GM12878 (cell line): ENCODE measurements at regions not wholly inside any gene's neighbourhood (a gene's known extent, or its start where the extent isn't known, plus 50 kb on each side); places are given as distances from the start of the nearest gene placed in this dataset.

Source experiments
- ATAC-seq: fragments of 200-7000 bp; cut with Tn5 transposase; 3 replicates; pipeline ENCODE4 v1.9.1; 2020; ENCODE audit warnings: mild to moderate bottlenecking, moderate library complexity
- BruUV-seq: library from RNA; stranded (reverse); fragments of 400-500 nt; replicated peaks from 2 replicates; lab custom pipeline; 2021; lab: Mats Ljungman, UMichigan
- CTCF ChIA-PET: fragments of 300-600 bp; sonication (Branson Sonifier 250); formaldehyde crosslinking; extraction: SDS; loops from one replicate; lab custom pipeline; 2021; ENCODE audit warnings: inconsistent platforms; lab: Yijun Ruan, JAX
- POLR2A ChIA-PET: fragments of 350-600 bp; formaldehyde crosslinking; extraction: SDS; loops from one replicate; lab custom pipeline; 2021; ENCODE audit warnings: inconsistent platforms; lab: Charles Lee
- RAD21 ChIA-PET: fragments of 300-600 bp; sonication (Branson Sonifier 250); formaldehyde crosslinking; loops from one replicate; lab custom pipeline; 2023; ENCODE audit warnings: antibody characterized with exemption; ENCODE audit not compliant: unreplicated experiment; lab: Charles Lee
- SMC1A ChIA-PET: fragments of 300-600 bp; sonication (Branson Sonifier 250); formaldehyde crosslinking; loops from one replicate; lab custom pipeline; 2023; ENCODE audit not compliant: unreplicated experiment, uncharacterized antibody; lab: Charles Lee
- DNase-seq: peaks from one replicate; pipeline ENCODE4 v3.0.0-alpha.2; 2011; ENCODE audit warnings: low read depth, low spot score
- FAIRE-seq: peaks from 3 replicates; lab custom pipeline; 2011; peaks lifted over from hg19 to GRCh38; lab: Jason Lieb, UNC
- H2AFZ ChIP-seq: 2 replicates; pipeline ENCODE4 v1.6.0; 2011; ENCODE audit warnings: low read depth, low read length, control low read depth; ENCODE audit not compliant: control insufficient read depth
- H3K27ac ChIP-seq: 2 replicates; pipeline ENCODE4 v1.5.1; 2011; ENCODE audit warnings: control low read depth; ENCODE audit not compliant: control insufficient read depth, insufficient read depth
- H3K27me3 ChIP-seq, 2 experiments: replicated peaks in 1 of 2; 2 replicates each; pipeline versions ENCODE4 v1.6.0 to v1.6.1; 2011; ENCODE audit warnings: low read length in 1 of 2; ENCODE audit not compliant: control insufficient read depth in 2 of 2, insufficient read depth in 2 of 2
- H3K36me3 ChIP-seq, 2 experiments: 2 replicates each; pipeline ENCODE4 v1.5.1; 2011; ENCODE audit warnings: low read length in 1 of 2; ENCODE audit not compliant: control insufficient read depth in 2 of 2, insufficient read depth in 2 of 2
- H3K4me1 ChIP-seq: 2 replicates; pipeline ENCODE4 v1.6.1; 2011; ENCODE audit warnings: mild to moderate bottlenecking, low read length, moderate library complexity, mixed read lengths; ENCODE audit not compliant: control insufficient read depth, insufficient read depth
- H3K4me2 ChIP-seq: 2 replicates; pipeline ENCODE4 v1.6.0; 2011; ENCODE audit warnings: control low read depth; ENCODE audit not compliant: control insufficient read depth, insufficient read depth
- H3K4me3 ChIP-seq: fragments of 200-600 bp; sonication (generic); 2 replicates; pipeline ENCODE4 v1.5.1; 2016
- H3K79me2 ChIP-seq: 2 replicates; pipeline ENCODE4 v1.6.0; 2011; ENCODE audit warnings: low read length; ENCODE audit not compliant: control insufficient read depth, insufficient read depth
- H3K9ac ChIP-seq: 2 replicates; pipeline ENCODE4 v1.8.0; 2011; ENCODE audit warnings: low read length, control low read depth, mixed read lengths; ENCODE audit not compliant: control insufficient read depth, insufficient read depth
- H3K9me3 ChIP-seq: replicated peaks from 3 replicates; pipeline ENCODE4 v1.5.1; 2011; ENCODE audit warnings: mild to moderate bottlenecking, low read length; ENCODE audit not compliant: control insufficient read depth, insufficient read depth
- H4K20me1 ChIP-seq: 2 replicates; pipeline ENCODE4 v1.6.0; 2011; ENCODE audit not compliant: control insufficient read depth, insufficient read depth
- CEBPZ ChIP-seq: fragments of 150-350 bp; IDR thresholded peaks from 2 replicates; pipeline ENCODE4 v1.6.1; 2016; ENCODE audit warnings: low read depth, low read length
- CREB1 ChIP-seq: IDR thresholded peaks from 2 replicates; pipeline ENCODE4 v1.6.1; 2012; ENCODE audit warnings: low read depth, mild to moderate bottlenecking, inconsistent platforms
- EZH2 ChIP-seq: IDR thresholded peaks from 2 replicates; pipeline ENCODE4 v1.6.1; 2012; ENCODE audit warnings: low read depth, mild to moderate bottlenecking, control low read depth, inconsistent platforms, low read length, borderline replicate concordance; ENCODE audit not compliant: control insufficient read depth
- MEF2B ChIP-seq: fragments of 450-650 bp; IDR thresholded peaks from 2 replicates; pipeline ENCODE4 v1.6.1; 2018; ENCODE audit warnings: mild to moderate bottlenecking, moderate library complexity; ENCODE audit not compliant: partially characterized antibody, poor library complexity, severe bottlenecking
- MTA2 ChIP-seq: fragments of 450-650 bp; IDR thresholded peaks from 2 replicates; pipeline ENCODE4 v1.6.1; 2016; ENCODE audit warnings: low read depth, mild to moderate bottlenecking, moderate library complexity
- PAX8 ChIP-seq: fragments of 450-650 bp; IDR thresholded peaks from 2 replicates; pipeline ENCODE4 v1.6.1; 2017; ENCODE audit warnings: mild to moderate bottlenecking, moderate library complexity
- SMAD5 ChIP-seq: IDR thresholded peaks from 2 replicates; pipeline ENCODE4 v1.6.1; 2016; ENCODE audit warnings: antibody characterized with exemption, low read depth
- SP1 ChIP-seq: IDR thresholded peaks from one replicate; pipeline ENCODE4 v1.6.1; 2011; ENCODE audit warnings: low read depth, low read length
- SRF ChIP-seq, 2 experiments: IDR thresholded peaks; 2 replicates each; pipeline ENCODE4 v1.6.1; 2011; ENCODE audit warnings: low read depth in 2 of 2, low read length in 2 of 2, mild to moderate bottlenecking in 1 of 2, moderate library complexity in 1 of 2
- TBL1XR1 ChIP-seq: IDR thresholded peaks from 2 replicates; pipeline ENCODE4 v1.6.1; 2012; ENCODE audit warnings: low read depth, low read length, improper control_type of control experiment
- TCF3 ChIP-seq: IDR thresholded peaks from 2 replicates; pipeline ENCODE4 v1.6.1; 2012; ENCODE audit warnings: low read depth, mild to moderate bottlenecking, low read length, borderline replicate concordance; ENCODE audit not compliant: insufficient read depth
- WGBS: methylation state at CpG from one replicate; pipeline ENCODE4 v1.1.6; 2016; ENCODE audit warnings: low lambda C conversion rate; ENCODE audit not compliant: insufficient replicate concordance, insufficient coverage; ENCODE audit errors: missing lambda C conversion rate; 5-methylcytosine and 5-hydroxymethylcytosine counted together
- in situ Hi-C: fragments of 300-500 bp; cut with MboI; formaldehyde crosslinking; loops from 9 replicates; pipeline ENCODE4 v1.14.3; 2018; ENCODE audit warnings: mixed read lengths
- intact Hi-C: fragments of 100-400 bp; cut with micrococcal nuclease; formaldehyde crosslinking; loops from one replicate; pipeline ENCODE4 v1.14.2; 2022; ENCODE audit not compliant: unreplicated experiment

GRCh38 chr1:60886793-60887331 is 195.5 kb upstream of the NFIA start:
- ChIA-PET POLR2A (no interaction called here), RAD21 (no interaction called here), CTCF (no interaction called here), SMC1A (no interaction called here)
- no peak for ATAC-seq
- Histone ChIP-seq H2AFZ (no peak overlapping the region), H3K36me3 (no peaks in the 10 kb centered on the region), H4K20me1 (no peaks in the 10 kb centered on the region), H3K4me1 (no peaks in the 10 kb centered on the region), H3K27ac (no peak overlapping the region), H3K79me2 (no peaks in the 10 kb centered on the region), H3K4me2 (no peak overlapping the region), H3K4me3 (no peak overlapping the region), H3K9ac (no peak overlapping the region), H3K27me3 (no peaks in the 10 kb centered on the region; a peak in 1 of 4 replicates), H3K9me3 (no peaks in the 10 kb centered on the region)
- no peak for DNase-seq
- intact Hi-C loops, result no loop called here
- FAIRE-seq, result no peak
- WGBS, result 37% methylated on average over 6 of the region's 6 CpGs
- in situ Hi-C loops, result no loop called here
- TF ChIP-seq PAX8, result no peak
- TF ChIP-seq CEBPZ, result no peak
- BruUV-seq, result no TSS peak

- BruUV-seq, result no TSS peak
These were observed 196.3 kb upstream of the NFIA start for GRCh38 chr1:60886090-60886489.

More at GRCh38 chr1:60886090-60886489, 196.3 kb upstream of the NFIA start:
- H3K4me2 ChIP-seq, result no peak overlapping the region
- H3K36me3 ChIP-seq, result no peaks in the 10 kb centered on the region
- no peaks in the 10 kb centered on the region; a peak in 1 of 4 replicates for H3K27me3 ChIP-seq
- ChIA-PET POLR2A (no interaction called here), RAD21 (no interaction called here), SMC1A (no interaction called here), CTCF (no interaction called here)
- H4K20me1 ChIP-seq, result no peaks in the 10 kb centered on the region
- no peak for DNase-seq
- H3K9me3 ChIP-seq, result no peaks in the 10 kb centered on the region
- in situ Hi-C loops (no loop called here), intact Hi-C loops (no loop called here)
- H2AFZ ChIP-seq, result no peak overlapping the region
- no peaks in the 10 kb centered on the region for H3K4me1 ChIP-seq
- no peak for ATAC-seq
- no peak overlapping the region for H3K4me3 ChIP-seq
- TF ChIP-seq CREB1, result no peak
- no peak for TF ChIP-seq MEF2B
- no peak for TF ChIP-seq TCF3
- TF ChIP-seq SRF (IDR thresholded peaks at IDR 0.05; ENCODE audit: low read depth in 2 of 2, low read length in 2 of 2), result no peak
- no peak for TF ChIP-seq SP1
- TF ChIP-seq MTA2, result no peak
- TF ChIP-seq SMAD5, result no peak
- TF ChIP-seq EZH2, result no peak
- TF ChIP-seq TBL1XR1, result no peak
- H3K9ac ChIP-seq, result no peak overlapping the region
- no peak for FAIRE-seq
- H3K79me2 ChIP-seq, result no peaks in the 10 kb centered on the region
- 35% methylated on average over 1 of the region's 1 CpG for WGBS
- H3K27ac ChIP-seq, result no peak overlapping the region
